ENCODE measurements at regions not wholly inside any gene's neighbourhood (a gene's known extent, or its start where the extent isn't known, plus 50 kb on each side); places are given as distances from the start of the nearest gene placed in this dataset.

DNA sequence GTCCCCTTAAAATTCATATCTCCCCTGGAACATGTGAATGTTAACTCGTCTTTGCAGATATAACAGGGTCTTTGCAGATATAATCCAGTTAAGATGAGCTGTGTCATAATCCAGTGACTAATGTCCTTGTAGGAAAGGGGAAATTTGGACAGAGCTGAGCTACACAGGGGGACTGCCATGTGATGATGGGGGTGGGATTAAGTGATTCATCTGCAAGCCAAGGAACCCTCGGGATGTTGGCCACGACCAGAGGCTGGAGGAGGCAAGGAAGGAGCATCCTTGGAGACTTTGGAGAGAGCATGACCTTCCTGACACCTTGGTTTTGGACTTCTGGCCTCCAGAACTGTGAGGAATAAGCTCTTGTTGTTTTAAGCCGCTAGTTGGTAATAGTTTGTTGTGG is 153.9 kb upstream of the PCBD1 start:
- TF ChIP-seq, protein P1, sequence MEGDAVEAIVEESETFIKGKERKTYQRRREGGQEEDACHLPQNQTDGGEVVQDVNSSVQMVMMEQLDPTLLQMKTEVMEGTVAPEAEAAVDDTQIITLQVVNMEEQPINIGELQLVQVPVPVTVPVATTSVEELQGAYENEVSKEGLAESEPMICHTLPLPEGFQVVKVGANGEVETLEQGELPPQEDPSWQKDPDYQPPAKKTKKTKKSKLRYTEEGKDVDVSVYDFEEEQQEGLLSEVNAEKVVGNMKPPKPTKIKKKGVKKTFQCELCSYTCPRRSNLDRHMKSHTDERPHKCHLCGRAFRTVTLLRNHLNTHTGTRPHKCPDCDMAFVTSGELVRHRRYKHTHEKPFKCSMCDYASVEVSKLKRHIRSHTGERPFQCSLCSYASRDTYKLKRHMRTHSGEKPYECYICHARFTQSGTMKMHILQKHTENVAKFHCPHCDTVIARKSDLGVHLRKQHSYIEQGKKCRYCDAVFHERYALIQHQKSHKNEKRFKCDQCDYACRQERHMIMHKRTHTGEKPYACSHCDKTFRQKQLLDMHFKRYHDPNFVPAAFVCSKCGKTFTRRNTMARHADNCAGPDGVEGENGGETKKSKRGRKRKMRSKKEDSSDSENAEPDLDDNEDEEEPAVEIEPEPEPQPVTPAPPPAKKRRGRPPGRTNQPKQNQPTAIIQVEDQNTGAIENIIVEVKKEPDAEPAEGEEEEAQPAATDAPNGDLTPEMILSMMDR (conservative IDR thresholded peaks at IDR 0.05), result no peak
- Mint-ChIP-seq H3K4me1 (peaks cover 23% of the 10 kb centered on the region), H3K36me3 (ENCODE audit: low read depth) (no peaks in the 10 kb centered on the region), H3K27ac (ENCODE audit: unreplicated experiment) (no peak overlapping the region), H3K27me3 (ENCODE audit: low read depth) (no peaks in the 10 kb centered on the region), H3K4me3 (no peak overlapping the region), H3K9me3 (no peaks in the 10 kb centered on the region)
- DNase-seq (ENCODE audit: low read depth, low spot score), result no peak

DNA sequence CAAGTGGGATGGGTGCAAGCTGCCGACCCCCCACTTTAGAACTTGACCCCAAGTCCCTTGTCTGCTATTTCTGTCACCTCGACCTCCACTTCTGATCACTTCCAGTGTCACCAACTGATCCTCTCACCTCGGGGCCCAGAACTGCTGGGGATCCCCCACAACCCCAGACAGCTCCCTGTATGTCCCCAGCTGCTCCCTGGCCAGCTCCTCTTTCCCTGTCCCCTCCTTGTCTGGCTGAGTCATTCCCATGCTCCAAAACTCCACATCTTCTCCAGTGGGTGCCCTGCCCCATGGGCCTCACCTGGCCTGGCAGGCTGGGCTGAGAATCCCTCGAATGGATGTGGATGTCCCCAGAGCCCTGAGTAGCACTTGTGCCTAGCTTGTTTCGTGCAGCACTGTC is 154.3 kb upstream of the PCBD1 start:
- Mint-ChIP-seq H3K36me3 (ENCODE audit: low read depth) (no peaks in the 10 kb centered on the region), H3K9me3 (no peaks in the 10 kb centered on the region), H3K4me3 (no peak overlapping the region), H3K27me3 (ENCODE audit: low read depth) (no peaks in the 10 kb centered on the region), H3K27ac (ENCODE audit: unreplicated experiment) (no peak overlapping the region), H3K4me1 (peaks cover 23% of the 10 kb centered on the region)
- DNase-seq (ENCODE audit: low read depth, low spot score), result no peak
- TF ChIP-seq, protein P1 (conservative IDR thresholded peaks at IDR 0.05), result no peak

DNA sequence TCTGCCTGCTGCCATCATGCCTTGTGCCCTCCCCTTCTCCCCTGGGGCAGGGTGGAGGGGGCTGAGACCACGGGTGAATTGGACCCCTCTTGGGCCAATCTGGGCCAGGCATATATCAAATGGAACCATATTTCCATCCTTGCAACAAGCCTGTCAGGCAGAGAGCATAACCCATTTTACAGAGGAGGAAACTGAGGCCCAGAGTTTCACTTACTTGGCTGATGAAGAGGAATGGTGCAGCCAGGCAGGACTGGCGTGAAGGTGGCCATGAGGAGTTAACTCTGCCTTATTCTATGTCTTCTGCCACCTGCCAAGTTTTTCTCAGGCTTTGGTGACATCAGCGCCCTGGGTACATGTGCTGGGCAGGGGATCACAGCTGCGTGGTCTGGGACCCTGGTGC is 155.5 kb upstream of the PCBD1 start:
- Mint-ChIP-seq H3K9me3 (no peaks in the 10 kb centered on the region), H3K27ac (ENCODE audit: unreplicated experiment) (no peak overlapping the region), H3K4me1 (peaks cover 23% of the 10 kb centered on the region), H3K27me3 (ENCODE audit: low read depth) (no peaks in the 10 kb centered on the region), H3K4me3 (no peak overlapping the region), H3K36me3 (ENCODE audit: low read depth) (no peaks in the 10 kb centered on the region)
- TF ChIP-seq, protein P1 (conservative IDR thresholded peaks at IDR 0.05), result no peak
- DNase-seq (ENCODE audit: low read depth, low spot score), result no peak

DNA sequence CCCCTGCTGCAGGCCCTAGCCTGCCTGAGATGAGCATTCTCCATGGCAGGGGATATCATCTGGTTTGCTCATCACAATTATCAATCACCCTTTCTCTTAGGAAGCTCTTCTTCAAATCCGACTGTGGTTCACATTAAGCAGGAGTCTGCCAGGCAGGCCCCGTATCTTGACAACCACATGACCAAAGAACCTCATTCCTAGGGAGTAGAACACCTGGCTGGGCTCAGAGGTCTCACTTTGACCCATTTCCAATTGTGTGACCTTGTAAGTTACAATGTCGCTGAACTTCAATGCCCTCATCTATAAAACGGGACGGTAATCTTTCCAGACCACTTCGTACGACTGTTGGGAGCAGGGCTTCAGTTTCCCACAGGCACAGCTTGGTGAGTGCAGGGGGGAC is 156.4 kb upstream of the PCBD1 start:
- H3K9me3 Mint-ChIP-seq, result no peaks in the 10 kb centered on the region
- peaks cover 23% of the 10 kb centered on the region for H3K4me1 Mint-ChIP-seq
- H3K27ac Mint-ChIP-seq (ENCODE audit: unreplicated experiment), result peak overlapping the region; percentile 1
- H3K36me3 Mint-ChIP-seq (ENCODE audit: low read depth), result no peaks in the 10 kb centered on the region
- DNase-seq (ENCODE audit: low read depth, low spot score), result no peak
- no peaks in the 10 kb centered on the region for H3K27me3 Mint-ChIP-seq (ENCODE audit: low read depth)
- H3K4me3 Mint-ChIP-seq, result no peak overlapping the region
- TF ChIP-seq, protein P1 (conservative IDR thresholded peaks at IDR 0.05), result no peak

DNA sequence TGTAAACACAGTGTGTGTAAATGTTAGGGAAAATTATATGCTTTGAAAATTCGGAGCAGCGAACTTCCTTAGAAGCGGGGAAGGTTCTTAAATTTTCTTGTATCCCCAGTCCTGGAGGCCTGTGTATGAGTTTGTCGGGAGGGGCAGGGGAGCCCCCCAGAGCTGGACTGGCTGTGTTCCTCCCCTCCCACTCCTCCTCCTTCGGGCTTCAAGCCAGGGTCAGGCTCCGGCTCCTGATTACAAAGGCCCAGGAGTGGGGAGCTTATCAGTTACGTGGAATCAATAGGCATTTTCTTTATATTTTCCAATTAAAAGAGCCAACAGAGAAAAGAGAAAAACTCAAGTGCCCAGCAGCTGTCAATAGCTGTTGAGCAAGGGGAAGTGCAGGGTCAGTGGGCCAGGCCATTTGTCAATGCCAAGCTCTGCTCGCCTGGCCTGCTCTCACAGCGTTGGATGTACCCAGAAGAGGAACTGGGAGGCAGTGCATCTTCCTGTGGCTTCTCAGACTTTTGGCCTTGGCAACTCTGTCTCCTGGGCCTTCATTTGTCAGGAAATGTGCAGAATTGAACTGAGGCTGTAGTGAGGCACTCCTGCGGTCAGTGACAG is 156.9 kb upstream of the PCBD1 start:
- Mint-ChIP-seq H3K27me3 (ENCODE audit: low read depth) (no peaks in the 10 kb centered on the region), H3K36me3 (ENCODE audit: low read depth) (no peaks in the 10 kb centered on the region), H3K4me1 (peaks cover 23% of the 10 kb centered on the region), H3K27ac (ENCODE audit: unreplicated experiment) (peak overlapping the region; percentile 43), H3K4me3 (no peak overlapping the region), H3K9me3 (no peaks in the 10 kb centered on the region)
- TF ChIP-seq, protein P1 (conservative IDR thresholded peaks at IDR 0.05), result no peak
- DNase-seq (ENCODE audit: low read depth, low spot score), result no peak

All from neural crest cell (in vitro differentiated cells).